ENCODE measurements at regions not wholly inside any gene's neighbourhood (a gene's known extent, or its start where the extent isn't known, plus 50 kb on each side); places are given as distances from the start of the nearest gene placed in this dataset.

- H3K9me3 Mint-ChIP-seq = no peaks in the 10 kb centered on the region
- Histone ChIP-seq H3K27ac (ENCODE audit: low read depth) (no peak overlapping the region), H3K36me3 (ENCODE audit: insufficient read depth) (no peaks in the 10 kb centered on the region), H4K20me1 (replicated peaks; ENCODE audit: insufficient read depth) (no peaks in the 10 kb centered on the region), H3K4me1 (ENCODE audit: insufficient read depth) (no peaks in the 10 kb centered on the region), H3K4me3 (no peak overlapping the region), H3K4me2 (no peak overlapping the region), H3F3A (replicated peaks; ENCODE audit: low read depth) (no peaks in the 10 kb centered on the region), H3K79me2 (replicated peaks; ENCODE audit: insufficient read depth) (no peaks in the 10 kb centered on the region), H2AFZ (no peak overlapping the region), H3K27me3 (ENCODE audit: insufficient read depth) (no peaks in the 10 kb centered on the region), H3K9me2 (ENCODE audit: insufficient read depth) (no peaks in the 10 kb centered on the region)
- H3K4me1 Mint-ChIP-seq = no peaks in the 10 kb centered on the region
- no peak overlapping the region for H3K4me3 Mint-ChIP-seq
- H3K27ac Mint-ChIP-seq = no peak overlapping the region
- TF ChIP-seq ETS1 (IDR thresholded peaks at IDR 0.05) = no peak
- TF ChIP-seq EZH2 (IDR thresholded peaks at IDR 0.05; ENCODE audit: low read depth, unreplicated experiment) = no peak
- TF ChIP-seq CTCF (conservative IDR thresholded peaks at IDR 0.05; ENCODE audit: low read depth in 2 of 2) = no peak
- TF ChIP-seq ZNF462 (CRISPR knock-in tag; IDR thresholded peaks at IDR 0.05) = no peak
- TF ChIP-seq NANOG (IDR thresholded peaks at IDR 0.05; ENCODE audit: borderline replicate concordance) = no peak
- H3K27me3 Mint-ChIP-seq (ENCODE audit: insufficient read depth, low read depth, poor library complexity) = no peaks in the 10 kb centered on the region
- DNase-seq (ENCODE audit: low spot score) (no peak), ATAC-seq (no peak)
- no peaks in the 10 kb centered on the region for H3K36me3 Mint-ChIP-seq (ENCODE audit: low read depth)
Measured at GRCh38 chr15:95687686-95688085, 642.8 kb upstream of the NR2F2 start.
